ENCODE measurements at regions not wholly inside any gene's neighbourhood (a gene's known extent, or its start where the extent isn't known, plus 50 kb on each side); places are given as distances from the start of the nearest gene placed in this dataset.

DNA sequence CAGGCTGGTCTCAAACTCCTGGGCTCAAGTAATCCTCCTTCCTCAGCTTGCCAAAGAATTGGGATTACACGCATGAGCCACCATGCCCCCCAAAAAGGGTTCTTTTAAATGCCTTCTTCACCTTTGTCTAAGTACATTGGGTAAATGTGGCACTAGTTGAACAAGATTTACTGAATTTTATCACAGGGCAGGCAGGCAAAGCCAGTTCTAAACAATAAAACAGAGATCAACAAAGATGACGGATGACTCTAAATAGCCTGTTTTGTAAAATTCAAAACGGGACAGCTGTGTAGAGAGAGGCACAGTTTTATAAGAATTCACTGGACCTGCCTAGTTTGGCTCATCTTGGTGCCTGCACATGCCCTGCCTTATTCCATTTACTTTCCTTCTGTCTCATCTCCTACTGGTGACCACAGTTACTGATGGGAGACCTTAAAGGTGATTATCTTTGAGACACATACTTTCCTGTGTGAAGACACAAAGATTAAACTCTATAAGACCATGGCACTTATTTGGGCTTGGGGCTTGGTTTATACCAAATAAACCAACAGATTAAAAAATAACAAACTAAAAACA, 149.6 kb upstream of the DMRT1 start:
- no peak for DNase-seq (ENCODE audit: low read depth)
- TF ChIP-seq, protein P1, sequence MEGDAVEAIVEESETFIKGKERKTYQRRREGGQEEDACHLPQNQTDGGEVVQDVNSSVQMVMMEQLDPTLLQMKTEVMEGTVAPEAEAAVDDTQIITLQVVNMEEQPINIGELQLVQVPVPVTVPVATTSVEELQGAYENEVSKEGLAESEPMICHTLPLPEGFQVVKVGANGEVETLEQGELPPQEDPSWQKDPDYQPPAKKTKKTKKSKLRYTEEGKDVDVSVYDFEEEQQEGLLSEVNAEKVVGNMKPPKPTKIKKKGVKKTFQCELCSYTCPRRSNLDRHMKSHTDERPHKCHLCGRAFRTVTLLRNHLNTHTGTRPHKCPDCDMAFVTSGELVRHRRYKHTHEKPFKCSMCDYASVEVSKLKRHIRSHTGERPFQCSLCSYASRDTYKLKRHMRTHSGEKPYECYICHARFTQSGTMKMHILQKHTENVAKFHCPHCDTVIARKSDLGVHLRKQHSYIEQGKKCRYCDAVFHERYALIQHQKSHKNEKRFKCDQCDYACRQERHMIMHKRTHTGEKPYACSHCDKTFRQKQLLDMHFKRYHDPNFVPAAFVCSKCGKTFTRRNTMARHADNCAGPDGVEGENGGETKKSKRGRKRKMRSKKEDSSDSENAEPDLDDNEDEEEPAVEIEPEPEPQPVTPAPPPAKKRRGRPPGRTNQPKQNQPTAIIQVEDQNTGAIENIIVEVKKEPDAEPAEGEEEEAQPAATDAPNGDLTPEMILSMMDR (IDR thresholded peaks at IDR 0.05; ENCODE audit: low read length, missing control alignments) = no peak
- H3K4me3 ChIP-seq (replicated peaks; ENCODE audit: low read depth, low read length) = no peak overlapping the region

DNA sequence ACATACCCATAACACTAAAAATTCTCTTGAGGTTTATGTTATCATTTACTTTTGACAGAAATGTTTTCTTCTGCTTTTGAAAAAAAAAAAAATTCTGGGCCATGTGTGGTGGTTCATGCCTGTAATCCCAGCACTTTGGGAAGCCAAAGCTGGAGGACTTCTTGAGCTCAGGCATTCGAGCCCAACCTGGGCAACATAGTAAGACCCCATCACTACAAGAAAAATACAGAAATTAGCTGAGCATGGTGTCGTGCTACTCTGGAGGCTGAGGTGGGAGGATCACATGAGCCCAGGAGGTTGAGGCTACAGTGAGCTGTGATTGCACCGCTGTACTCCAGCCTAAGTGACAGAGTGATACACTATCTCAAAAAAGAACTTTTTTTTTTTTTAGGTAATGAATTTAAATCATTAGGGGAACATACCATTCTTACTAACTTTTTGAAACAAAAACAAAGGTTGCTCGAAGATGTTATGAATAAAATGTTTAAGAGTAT, 148.8 kb upstream of the DMRT1 start:
- no peak for DNase-seq (ENCODE audit: low read depth)
- TF ChIP-seq, protein P1 (IDR thresholded peaks at IDR 0.05; ENCODE audit: low read length, missing control alignments) = no peak
- no peak overlapping the region for H3K4me3 ChIP-seq (replicated peaks; ENCODE audit: low read depth, low read length)

DNA sequence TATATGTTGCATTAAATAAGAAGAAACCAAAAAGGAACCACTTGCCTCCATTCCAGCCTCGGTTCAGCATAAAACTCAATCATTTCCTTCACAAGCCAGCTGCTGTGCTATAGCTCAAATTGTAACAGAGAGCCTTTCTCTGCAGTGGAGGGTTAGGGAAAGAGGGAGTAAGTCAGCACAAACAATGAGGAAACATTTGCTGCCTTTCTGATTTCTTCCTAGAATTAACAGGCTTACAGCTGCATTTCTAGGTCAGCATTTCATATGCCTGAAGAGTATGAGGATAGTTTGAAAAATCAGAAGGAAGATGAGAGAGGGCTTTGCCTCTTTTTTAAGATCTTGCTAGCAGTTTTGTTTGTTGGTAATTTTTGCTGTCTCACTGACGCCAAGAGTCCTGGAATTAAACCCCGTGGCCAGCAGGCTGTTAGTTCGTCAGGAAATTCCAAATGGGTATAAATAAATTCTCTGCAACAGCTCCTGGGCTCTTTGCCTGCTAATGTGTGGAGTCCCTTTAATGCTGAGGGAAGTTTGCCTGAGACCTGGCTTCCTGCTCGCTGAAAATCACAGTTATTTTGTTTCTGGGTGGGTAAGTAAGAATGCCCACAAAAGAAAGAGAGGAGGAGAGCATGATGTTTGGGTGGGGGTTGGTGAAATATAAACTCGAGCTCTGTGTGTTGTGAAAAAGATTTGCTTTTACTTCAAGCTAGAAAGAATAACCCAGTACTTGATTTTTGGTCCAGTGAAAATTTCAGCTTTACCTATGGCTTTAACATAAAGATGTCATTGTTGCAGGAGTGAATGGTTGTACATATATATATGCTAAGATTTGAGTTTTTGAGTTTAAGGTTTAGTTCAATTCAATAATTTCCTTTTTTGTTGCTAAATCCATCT, 148.1 kb upstream of the DMRT1 start:
- peak overlapping the region; percentile 28 for H3K4me3 ChIP-seq (replicated peaks; ENCODE audit: low read depth, low read length)
- DNase-seq (ENCODE audit: low read depth) = peak; percentile 86
- TF ChIP-seq, protein P1 (IDR thresholded peaks at IDR 0.05; ENCODE audit: low read length, missing control alignments) = peak; percentile 17

DNA sequence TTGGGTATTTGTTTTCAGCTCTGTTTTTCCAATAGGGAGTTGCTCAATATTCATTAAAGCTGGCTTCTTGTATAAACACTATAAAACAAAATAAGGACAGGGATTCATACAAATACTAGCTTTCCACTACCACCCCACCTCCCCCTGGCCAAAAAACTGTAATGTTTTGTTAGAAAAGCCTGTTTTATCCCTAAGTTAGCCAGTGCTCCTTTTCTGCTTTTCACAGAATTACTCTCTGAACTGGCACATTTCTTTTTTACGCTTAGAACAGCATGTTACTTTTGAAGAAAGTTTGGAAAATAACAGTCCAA, 147.4 kb upstream of the DMRT1 start:
- peak overlapping the region; percentile 28 for H3K4me3 ChIP-seq (replicated peaks; ENCODE audit: low read depth, low read length)
- TF ChIP-seq, protein P1 (IDR thresholded peaks at IDR 0.05; ENCODE audit: low read length, missing control alignments) = no peak

DNA sequence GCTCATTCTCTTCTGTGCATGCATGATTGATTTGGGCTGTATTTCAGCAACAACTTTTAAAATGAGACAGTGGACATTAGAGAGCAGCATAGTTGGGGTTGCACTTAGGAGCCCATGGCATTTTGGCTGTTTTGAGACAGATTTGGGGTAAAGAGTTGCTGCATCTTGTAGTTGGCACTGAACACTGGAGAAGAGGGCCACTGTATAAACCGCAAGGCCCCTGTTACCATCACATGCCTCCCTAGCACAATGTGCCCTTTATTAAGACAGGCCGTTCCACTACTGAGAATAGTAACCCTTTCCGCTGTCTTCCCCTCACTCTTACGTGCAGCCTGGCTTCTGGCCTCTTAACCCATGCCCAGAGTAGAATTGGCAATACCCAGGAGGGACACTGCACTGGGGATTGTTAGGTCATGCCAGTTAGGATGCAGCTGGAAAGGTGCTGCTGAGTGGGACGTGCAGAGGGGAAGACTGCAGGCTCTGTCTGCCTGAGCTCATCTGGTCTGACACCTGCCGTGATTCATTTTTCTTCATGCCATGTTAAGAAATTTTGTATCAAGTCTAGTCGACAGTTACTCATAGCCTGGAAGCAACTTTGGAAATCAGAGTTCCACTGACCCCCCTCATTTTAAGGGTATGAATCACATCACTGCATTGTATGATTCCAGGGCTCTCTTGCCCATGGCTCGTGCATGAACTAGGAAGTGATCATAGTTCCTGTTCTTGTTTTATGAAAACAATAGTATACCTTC, 146.9 kb upstream of the DMRT1 start:
- TF ChIP-seq, protein P1 (IDR thresholded peaks at IDR 0.05; ENCODE audit: low read length, missing control alignments) = no peak
- no peak overlapping the region for H3K4me3 ChIP-seq (replicated peaks; ENCODE audit: low read depth, low read length)
- DNase-seq (ENCODE audit: low read depth) = peak; percentile 86

More for the DNA sequence above, 147.4 kb upstream of the DMRT1 start:
- DNase-seq (ENCODE audit: low read depth) = no peak

DNA sequence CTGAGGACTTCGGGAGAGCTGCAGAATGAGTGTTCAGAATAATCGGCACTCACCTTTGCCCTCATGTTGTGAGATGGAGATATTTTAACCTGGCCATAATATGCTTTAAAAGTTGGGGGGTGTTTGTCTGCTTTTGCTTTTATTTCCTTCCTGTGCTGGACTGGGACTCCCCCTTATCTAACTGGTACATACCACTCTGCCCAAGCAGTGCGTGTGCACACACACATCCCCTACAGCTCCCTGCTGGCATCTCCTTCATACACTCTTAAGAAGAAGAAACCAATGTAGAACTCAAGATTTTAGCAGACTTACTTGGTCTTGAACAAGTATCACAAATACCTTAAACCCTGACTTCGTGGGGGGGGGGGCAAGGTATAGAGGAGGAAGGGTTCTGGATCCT, 146.2 kb upstream of the DMRT1 start:
- TF ChIP-seq, protein P1 (IDR thresholded peaks at IDR 0.05; ENCODE audit: low read length, missing control alignments) = no peak
- no peak for DNase-seq (ENCODE audit: low read depth)
- H3K4me3 ChIP-seq (replicated peaks; ENCODE audit: low read depth, low read length) = no peak overlapping the region
